ENCODE measurements at regions not wholly inside any gene's neighbourhood (a gene's known extent, or its start where the extent isn't known, plus 50 kb on each side); places are given as distances from the start of the nearest gene placed in this dataset.

- no peak overlapping the region for H3K4me3 Mint-ChIP-seq
- H3K36me3 Mint-ChIP-seq (ENCODE audit: low read depth), result no peaks in the 10 kb centered on the region
- no peak overlapping the region for H3K27ac Mint-ChIP-seq
- no peak for TF ChIP-seq CTCF (IDR thresholded peaks at IDR 0.05; ENCODE audit: unreplicated experiment in 3 of 3)
- no peaks in the 10 kb centered on the region for H3K4me1 Mint-ChIP-seq
- peaks cover 6% of the 10 kb centered on the region for H3K9me3 Mint-ChIP-seq
- no peaks in the 10 kb centered on the region for H3K27me3 Mint-ChIP-seq (ENCODE audit: low read depth)
These were observed 514.8 kb upstream of the TENM3 start for GRCh38 chr4:181728305-181728966.

- no peaks in the 10 kb centered on the region for H3K27me3 Mint-ChIP-seq (ENCODE audit: low read depth)
- no peaks in the 10 kb centered on the region for H3K9me3 Mint-ChIP-seq
- TF ChIP-seq CTCF (IDR thresholded peaks at IDR 0.05; ENCODE audit: unreplicated experiment in 3 of 3), result no peak
- H3K4me3 Mint-ChIP-seq, result no peak overlapping the region
- no peaks in the 10 kb centered on the region for H3K4me1 Mint-ChIP-seq
- no peaks in the 10 kb centered on the region for H3K36me3 Mint-ChIP-seq (ENCODE audit: low read depth)
- H3K27ac Mint-ChIP-seq, result no peak overlapping the region
These were observed 511.3 kb upstream of the TENM3 start for GRCh38 chr4:181731900-181732299.

GRCh38 chr4:181737744-181738143 lies 505.5 kb upstream of the TENM3 start:
- Mint-ChIP-seq H3K27me3 (ENCODE audit: low read depth) (no peaks in the 10 kb centered on the region), H3K9me3 (no peaks in the 10 kb centered on the region), H3K4me3 (no peak overlapping the region), H3K36me3 (ENCODE audit: low read depth) (no peaks in the 10 kb centered on the region), H3K4me1 (no peaks in the 10 kb centered on the region), H3K27ac (no peak overlapping the region)
- no peak for TF ChIP-seq CTCF (IDR thresholded peaks at IDR 0.05; ENCODE audit: unreplicated experiment in 3 of 3)

GRCh38 chr4:181739031-181739430 lies 504.2 kb upstream of the TENM3 start:
- no peaks in the 10 kb centered on the region for H3K9me3 Mint-ChIP-seq
- no peak overlapping the region for H3K4me3 Mint-ChIP-seq
- no peak for TF ChIP-seq CTCF (IDR thresholded peaks at IDR 0.05; ENCODE audit: unreplicated experiment in 3 of 3)

GRCh38 chr4:181741513-181741912 lies 501.7 kb upstream of the TENM3 start:
- H3K27me3 Mint-ChIP-seq (ENCODE audit: low read depth), result no peaks in the 10 kb centered on the region
- no peaks in the 10 kb centered on the region for H3K4me1 Mint-ChIP-seq
- no peak for TF ChIP-seq CTCF (IDR thresholded peaks at IDR 0.05; ENCODE audit: unreplicated experiment in 3 of 3)
- H3K4me3 Mint-ChIP-seq, result no peak overlapping the region
- no peaks in the 10 kb centered on the region for H3K9me3 Mint-ChIP-seq
- H3K27ac Mint-ChIP-seq, result no peak overlapping the region
- H3K36me3 Mint-ChIP-seq (ENCODE audit: low read depth), result no peaks in the 10 kb centered on the region

More at GRCh38 chr4:181739031-181739430, 504.2 kb upstream of the TENM3 start:
- Mint-ChIP-seq H3K4me1 (no peaks in the 10 kb centered on the region), H3K27me3 (ENCODE audit: low read depth) (no peaks in the 10 kb centered on the region), H3K36me3 (ENCODE audit: low read depth) (no peaks in the 10 kb centered on the region), H3K27ac (no peak overlapping the region)

GRCh38 chr4:181745933-181746625 lies 497.1 kb upstream of the TENM3 start:
- H3K4me3 Mint-ChIP-seq, result no peak overlapping the region
- peaks cover 4% of the 10 kb centered on the region for H3K27me3 Mint-ChIP-seq (ENCODE audit: low read depth)
- no peaks in the 10 kb centered on the region for H3K36me3 Mint-ChIP-seq (ENCODE audit: low read depth)
- no peaks in the 10 kb centered on the region for H3K4me1 Mint-ChIP-seq
- TF ChIP-seq CTCF (IDR thresholded peaks at IDR 0.05; ENCODE audit: unreplicated experiment in 3 of 3), result no peak
- no peak overlapping the region for H3K27ac Mint-ChIP-seq
- H3K9me3 Mint-ChIP-seq, result no peaks in the 10 kb centered on the region
